HCT116 (cell line): ENCODE measurements at regions not wholly inside any gene's neighbourhood (a gene's known extent, or its start where the extent isn't known, plus 50 kb on each side); places are given as distances from the start of the nearest gene placed in this dataset.

Experiments
- ATAC-seq: fragments of 200-7000 bp; cut with Tn5 transposase; 2 replicates; pipeline ENCODE4 v1.9.1; 2020; ENCODE audit warnings: mild to moderate bottlenecking, moderate library complexity
- BruUV-seq: library from RNA; stranded (reverse); fragments of 400-500 nt; replicated peaks from 2 replicates; lab custom pipeline; 2021; lab: Mats Ljungman, UMichigan
- CTCF ChIA-PET: fragments of 300-600 bp; sonication (Branson Sonifier 250); formaldehyde crosslinking; loops from one replicate; lab custom pipeline; 2021; ENCODE audit warnings: antibody characterized with exemption; lab: Charles Lee
- POLR2A ChIA-PET: fragments of 300-600, 350-600 bp; sonication (Branson Sonifier 250); formaldehyde crosslinking; loops from one replicate; lab custom pipeline; 2021; ENCODE audit warnings: antibody characterized with exemption; lab: Charles Lee
- RAD21 ChIA-PET, 2 experiments: fragments of 300-600 bp; sonication (Branson Sonifier 250); formaldehyde crosslinking; loops; one replicate each; lab custom pipeline; 2023; ENCODE audit warnings: low total read pairs in 2 of 2; ENCODE audit not compliant: uncharacterized antibody in 2 of 2, unreplicated experiment in 2 of 2, low non-redundant PET in 1 of 2; lab: Charles Lee
- DNase-seq: peaks from one replicate; pipeline ENCODE4 v3.0.0-alpha.2; 2010; ENCODE audit warnings: low read depth, low spot score
- H2AFZ ChIP-seq: fragments of 200-600 bp; shearing (Covaris generic), sonication (generic); 2 replicates; pipeline ENCODE4 v1.6.1; 2017; ENCODE audit warnings: low read depth, mixed run types, mixed read lengths, antibody characterized with exemption, low read length; ENCODE audit not compliant: poor library complexity, severe bottlenecking
- H3K27ac ChIP-seq: 2 replicates; pipeline ENCODE4 v1.5.1; 2012; ENCODE audit warnings: low read depth, low read length
- H3K27me3 ChIP-seq: fragments of 200-600 bp; sonication (generic); 2 replicates; pipeline ENCODE4 v1.6.1; 2016; ENCODE audit warnings: mixed run types, low read length, mixed read lengths; ENCODE audit not compliant: insufficient read depth
- H3K36me3 ChIP-seq, 2 experiments: fragments of 200-500 bp in 1 of 2; fragments of 200-600 bp in 1 of 2; sonication (Bioruptor generic) in 1 of 2; sonication (generic) in 1 of 2; 2 replicates each; pipeline versions ENCODE4 v1.5.1 to v1.6.1; 2014 to 2016; ENCODE audit warnings: low read length in 2 of 2, inconsistent platforms in 1 of 2, mixed read lengths in 1 of 2, mixed run types in 1 of 2; ENCODE audit not compliant: insufficient read depth in 2 of 2, control insufficient read depth in 1 of 2
- H3K4me1 ChIP-seq, 2 experiments: fragments of 200-600 bp in 1 of 2; sonication (generic) in 1 of 2; 2 replicates each; pipeline versions ENCODE4 v1.5.1 to v1.6.1; 2012 to 2017; ENCODE audit warnings: low read length in 2 of 2, inconsistent platforms in 1 of 2, mild to moderate bottlenecking in 1 of 2, mixed read lengths in 1 of 2, mixed run types in 1 of 2, moderate library complexity in 1 of 2; ENCODE audit not compliant: insufficient read depth in 2 of 2, control insufficient read depth in 1 of 2
- H3K4me2 ChIP-seq: fragments of 200-600 bp; sonication (generic); 2 replicates; pipeline ENCODE4 v1.6.1; 2017; ENCODE audit warnings: mixed run types, low read length, mixed read lengths
- H3K4me3 ChIP-seq, 2 experiments: fragments of 200-600 bp in 1 of 2; sonication (generic) in 1 of 2; replicated peaks in 1 of 2; 2 replicates each; pipeline ENCODE4 v1.5.1; 2011 to 2016; ENCODE audit warnings: low read length in 2 of 2, control low read depth in 1 of 2, low read depth in 1 of 2, mild to moderate bottlenecking in 1 of 2, mixed read lengths in 1 of 2, mixed run types in 1 of 2
- H3K79me2 ChIP-seq: fragments of 200-600 bp; sonication (generic); 2 replicates; pipeline ENCODE4 v1.6.1; 2017; ENCODE audit warnings: mild to moderate bottlenecking, mixed run types, low read length, moderate library complexity, mixed read lengths; ENCODE audit not compliant: insufficient read depth
- H3K9ac ChIP-seq: fragments of 200-600 bp; sonication (generic); 2 replicates; pipeline ENCODE4 v1.6.1; 2016; ENCODE audit warnings: low read length, mixed read lengths
- H3K9me2 ChIP-seq: fragments of 200-600 bp; sonication (generic), shearing (Covaris generic); 2 replicates; pipeline ENCODE4 v1.6.1; 2017; ENCODE audit warnings: mixed run types, mild to moderate bottlenecking, moderate library complexity; ENCODE audit not compliant: insufficient read depth
- H3K9me3 ChIP-seq, 2 experiments: fragments of 200-500 bp in 1 of 2; fragments of 200-600 bp in 1 of 2; sonication (Bioruptor generic) in 1 of 2; sonication (generic) in 1 of 2; 2 replicates each; pipeline ENCODE4 v1.6.1; 2014 to 2017; ENCODE audit warnings: low read length in 2 of 2, mixed read lengths in 2 of 2, inconsistent platforms in 1 of 2, low read depth in 1 of 2, mild to moderate bottlenecking in 1 of 2, mixed run types in 1 of 2, moderate library complexity in 1 of 2; ENCODE audit not compliant: control insufficient read depth in 1 of 2, insufficient read depth in 1 of 2
- H4K20me1 ChIP-seq: fragments of 200-600 bp; sonication (generic), shearing (Covaris generic); 2 replicates; pipeline ENCODE4 v1.6.1; 2017; ENCODE audit warnings: mixed run types, mild to moderate bottlenecking, moderate library complexity; ENCODE audit not compliant: insufficient read depth
- CBX3 ChIP-seq: IDR thresholded peaks from 2 replicates; pipeline ENCODE4 v1.6.1; 2012; ENCODE audit warnings: low read depth
- CEBPB ChIP-seq: IDR thresholded peaks from 2 replicates; pipeline ENCODE4 v1.6.1; 2012; ENCODE audit warnings: low read depth
- EGR1 ChIP-seq: IDR thresholded peaks from 2 replicates; pipeline ENCODE4 v1.6.1; 2012; ENCODE audit warnings: low read depth
- EZH2 ChIP-seq: fragments of 200-600 bp; sonication (generic); IDR thresholded peaks from 2 replicates; pipeline ENCODE4 v1.6.1; 2017; ENCODE audit warnings: antibody characterized with exemption, mixed run types
- FOSL1 ChIP-seq: IDR thresholded peaks from 2 replicates; pipeline ENCODE4 v1.6.1; 2012; ENCODE audit warnings: low read depth
- JUND ChIP-seq: IDR thresholded peaks from 2 replicates; pipeline ENCODE4 v1.6.1; 2012
- POLR2A ChIP-seq: IDR thresholded peaks from 2 replicates; pipeline ENCODE4 v1.7.0; 2011; ENCODE audit warnings: borderline replicate concordance; ENCODE audit not compliant: insufficient read depth, insufficient read length; ENCODE audit errors: extremely low read depth
- POLR2AphosphoS5 ChIP-seq: IDR thresholded peaks from 2 replicates; pipeline ENCODE4 v1.6.1; 2011; ENCODE audit warnings: mild to moderate bottlenecking, low read depth, low read length, moderate library complexity
- SIN3A ChIP-seq: IDR thresholded peaks from 2 replicates; pipeline ENCODE4 v1.6.1; 2012; ENCODE audit warnings: low read depth
- SP1 ChIP-seq: IDR thresholded peaks from 2 replicates; pipeline ENCODE4 v1.6.1; 2012; ENCODE audit warnings: low read depth
- TCF7L2 ChIP-seq: IDR thresholded peaks from 2 replicates; pipeline ENCODE4 v1.7.0; 2011; ENCODE audit warnings: borderline replicate concordance, inconsistent platforms; ENCODE audit not compliant: insufficient read depth, insufficient read length; ENCODE audit errors: extremely low read depth
- YY1 ChIP-seq: IDR thresholded peaks from 2 replicates; pipeline ENCODE4 v1.6.1; 2011; ENCODE audit warnings: low read length, low read depth, moderate library complexity, mild to moderate bottlenecking; ENCODE audit not compliant: insufficient replicate concordance; ENCODE audit errors: extremely low read depth
- ZBTB33 ChIP-seq: IDR thresholded peaks from 2 replicates; pipeline ENCODE4 v1.6.1; 2011; ENCODE audit warnings: mild to moderate bottlenecking, low read length, moderate library complexity; ENCODE audit not compliant: insufficient replicate concordance; ENCODE audit errors: extremely low read depth
- ZNF274 ChIP-seq: fragments of 200-500 bp; sonication (Bioruptor generic); IDR thresholded peaks from 2 replicates; pipeline ENCODE4 v1.6.1; 2014; ENCODE audit warnings: mild to moderate bottlenecking, low read depth, low read length, inconsistent platforms
- intact Hi-C: fragments of 100-400 bp; cut with micrococcal nuclease; formaldehyde crosslinking; loops from 2 replicates; pipeline ENCODE4 v1.10.0; 2022
- TF ChIP-seq, protein P1 (sequence below): IDR thresholded peaks from 2 replicates; pipeline ENCODE4 v1.6.1; 2012; ENCODE audit warnings: low read depth
- TF ChIP-seq, protein P2 (sequence below), 3 experiments: fragments of 200-600 bp in 1 of 3; sonication (generic) in 1 of 3; IDR thresholded peaks in 2 of 3; conservative IDR thresholded peaks in 1 of 3; 2 replicates each; pipeline ENCODE4 v1.5.1; 2012 to 2017; ENCODE audit warnings: low read depth in 2 of 3, low read length in 2 of 3, antibody characterized with exemption in 1 of 3, borderline replicate concordance in 1 of 3, control low read depth in 1 of 3, mild to moderate bottlenecking in 1 of 3, mixed read lengths in 1 of 3, mixed run types in 1 of 3, moderate library complexity in 1 of 3; ENCODE audit not compliant: insufficient read depth in 1 of 3

DNA sequence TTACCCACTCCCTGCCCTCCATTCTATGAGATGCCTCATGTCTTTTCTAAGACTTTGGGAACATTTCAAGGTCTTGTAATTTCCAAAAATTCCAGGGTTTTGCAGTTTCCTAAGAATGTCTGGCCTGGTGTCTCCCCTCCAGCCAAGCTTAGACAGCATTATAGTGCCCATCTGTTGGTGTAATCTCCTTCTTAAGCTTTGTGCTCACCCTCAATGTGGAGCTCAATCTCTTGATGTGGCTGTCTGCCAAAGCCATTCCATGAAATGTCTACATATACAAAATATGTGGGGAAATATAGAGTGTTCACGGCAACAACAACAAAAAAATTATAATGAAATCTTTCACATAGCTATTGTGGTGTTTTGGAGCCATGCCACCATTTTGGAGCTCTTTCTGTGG lies 558.4 kb downstream of the PIK3C3 start:
- intact Hi-C loops, result no loop called here
- no peaks in the 10 kb centered on the region for H3K36me3 ChIP-seq
- no peak for DNase-seq
- H3K9me2 ChIP-seq, result no peaks in the 10 kb centered on the region
- no peaks in the 10 kb centered on the region for H3K27me3 ChIP-seq
- BruUV-seq, result no TSS peak
- H3K9me3 ChIP-seq, result peaks cover 4 to 14% of the 10 kb centered on the region in 2 experiments; a peak in 2 of 4 replicates
- no peak overlapping the region for H3K4me2 ChIP-seq
- H2AFZ ChIP-seq, result no peak overlapping the region
- H3K4me1 ChIP-seq, result no peaks in the 10 kb centered on the region
- no peak overlapping the region for H3K4me3 ChIP-seq
- H3K79me2 ChIP-seq, result no peaks in the 10 kb centered on the region
- H3K9ac ChIP-seq, result no peak overlapping the region
- H4K20me1 ChIP-seq, result no peaks in the 10 kb centered on the region
- ATAC-seq, result no peak
- H3K27ac ChIP-seq, result no peak overlapping the region
- TF ChIP-seq ZBTB33 (no peak), TCF7L2 (no peak), SIN3A (no peak), FOSL1 (no peak), EGR1 (no peak), SP1 (no peak), EZH2 (no peak), POLR2AphosphoS5 (no peak), CEBPB (no peak), JUND (no peak), CBX3 (no peak), POLR2A (no peak), YY1 (no peak), ZNF274 (no peak)
- TF ChIP-seq, protein P1, sequence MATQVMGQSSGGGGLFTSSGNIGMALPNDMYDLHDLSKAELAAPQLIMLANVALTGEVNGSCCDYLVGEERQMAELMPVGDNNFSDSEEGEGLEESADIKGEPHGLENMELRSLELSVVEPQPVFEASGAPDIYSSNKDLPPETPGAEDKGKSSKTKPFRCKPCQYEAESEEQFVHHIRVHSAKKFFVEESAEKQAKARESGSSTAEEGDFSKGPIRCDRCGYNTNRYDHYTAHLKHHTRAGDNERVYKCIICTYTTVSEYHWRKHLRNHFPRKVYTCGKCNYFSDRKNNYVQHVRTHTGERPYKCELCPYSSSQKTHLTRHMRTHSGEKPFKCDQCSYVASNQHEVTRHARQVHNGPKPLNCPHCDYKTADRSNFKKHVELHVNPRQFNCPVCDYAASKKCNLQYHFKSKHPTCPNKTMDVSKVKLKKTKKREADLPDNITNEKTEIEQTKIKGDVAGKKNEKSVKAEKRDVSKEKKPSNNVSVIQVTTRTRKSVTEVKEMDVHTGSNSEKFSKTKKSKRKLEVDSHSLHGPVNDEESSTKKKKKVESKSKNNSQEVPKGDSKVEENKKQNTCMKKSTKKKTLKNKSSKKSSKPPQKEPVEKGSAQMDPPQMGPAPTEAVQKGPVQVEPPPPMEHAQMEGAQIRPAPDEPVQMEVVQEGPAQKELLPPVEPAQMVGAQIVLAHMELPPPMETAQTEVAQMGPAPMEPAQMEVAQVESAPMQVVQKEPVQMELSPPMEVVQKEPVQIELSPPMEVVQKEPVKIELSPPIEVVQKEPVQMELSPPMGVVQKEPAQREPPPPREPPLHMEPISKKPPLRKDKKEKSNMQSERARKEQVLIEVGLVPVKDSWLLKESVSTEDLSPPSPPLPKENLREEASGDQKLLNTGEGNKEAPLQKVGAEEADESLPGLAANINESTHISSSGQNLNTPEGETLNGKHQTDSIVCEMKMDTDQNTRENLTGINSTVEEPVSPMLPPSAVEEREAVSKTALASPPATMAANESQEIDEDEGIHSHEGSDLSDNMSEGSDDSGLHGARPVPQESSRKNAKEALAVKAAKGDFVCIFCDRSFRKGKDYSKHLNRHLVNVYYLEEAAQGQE, result no peak
- TF ChIP-seq, protein P2, sequence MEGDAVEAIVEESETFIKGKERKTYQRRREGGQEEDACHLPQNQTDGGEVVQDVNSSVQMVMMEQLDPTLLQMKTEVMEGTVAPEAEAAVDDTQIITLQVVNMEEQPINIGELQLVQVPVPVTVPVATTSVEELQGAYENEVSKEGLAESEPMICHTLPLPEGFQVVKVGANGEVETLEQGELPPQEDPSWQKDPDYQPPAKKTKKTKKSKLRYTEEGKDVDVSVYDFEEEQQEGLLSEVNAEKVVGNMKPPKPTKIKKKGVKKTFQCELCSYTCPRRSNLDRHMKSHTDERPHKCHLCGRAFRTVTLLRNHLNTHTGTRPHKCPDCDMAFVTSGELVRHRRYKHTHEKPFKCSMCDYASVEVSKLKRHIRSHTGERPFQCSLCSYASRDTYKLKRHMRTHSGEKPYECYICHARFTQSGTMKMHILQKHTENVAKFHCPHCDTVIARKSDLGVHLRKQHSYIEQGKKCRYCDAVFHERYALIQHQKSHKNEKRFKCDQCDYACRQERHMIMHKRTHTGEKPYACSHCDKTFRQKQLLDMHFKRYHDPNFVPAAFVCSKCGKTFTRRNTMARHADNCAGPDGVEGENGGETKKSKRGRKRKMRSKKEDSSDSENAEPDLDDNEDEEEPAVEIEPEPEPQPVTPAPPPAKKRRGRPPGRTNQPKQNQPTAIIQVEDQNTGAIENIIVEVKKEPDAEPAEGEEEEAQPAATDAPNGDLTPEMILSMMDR (IDR thresholded peaks at IDR 0.05 in 2 of 3, conservative IDR thresholded peaks at IDR 0.05 in 1 of 3; ENCODE audit: borderline replicate concordance in 1 of 3, insufficient read depth in 1 of 3, low read depth in 2 of 3, low read length in 2 of 3), result no peak
- RAD21 ChIA-PET, result no interaction called here
- POLR2A ChIA-PET, result no interaction called here
- CTCF ChIA-PET, result no interaction called here
